Activated CD8-positive, alpha-beta memory T cell treated with anti-CD3 and anti-CD28 coated beads for 4 hours (primary cell): ENCODE measurements at regions not wholly inside any gene's neighbourhood (a gene's known extent, or its start where the extent isn't known, plus 50 kb on each side); places are given as distances from the start of the nearest gene placed in this dataset.
"Not testable (repeated sequence)": the region's sequence is repeated elsewhere in the genome, so short reads cannot be mapped to it uniquely, and the experiment has no call there.

ENCODE experiments used
- DNase-seq, 2 donors: peaks; one replicate each; pipeline ENCODE4 v3.0.0-alpha.2; 2020; ENCODE audit warnings: low read depth in 2 of 2

DNA sequence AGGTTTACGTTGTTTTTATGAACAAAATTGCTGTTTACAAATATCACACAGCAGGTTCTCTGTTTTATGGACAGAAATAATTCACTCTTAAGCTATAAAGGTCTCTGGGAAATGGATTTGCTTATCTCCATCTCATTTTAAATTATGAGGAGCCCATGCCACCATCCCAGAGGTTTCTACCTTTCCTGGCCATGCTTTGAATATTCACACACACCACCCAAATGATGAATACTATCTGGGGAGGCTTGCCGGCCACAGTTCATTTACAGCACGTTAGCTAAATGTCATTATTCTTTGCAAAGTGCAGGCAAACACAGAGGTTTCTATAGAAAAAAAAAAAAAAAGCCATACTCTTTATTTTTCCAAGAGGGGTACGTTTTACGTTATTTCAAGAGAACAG lies 1446.7 kb downstream of the FAM181B start:
- no peak for DNase-seq

DNA sequence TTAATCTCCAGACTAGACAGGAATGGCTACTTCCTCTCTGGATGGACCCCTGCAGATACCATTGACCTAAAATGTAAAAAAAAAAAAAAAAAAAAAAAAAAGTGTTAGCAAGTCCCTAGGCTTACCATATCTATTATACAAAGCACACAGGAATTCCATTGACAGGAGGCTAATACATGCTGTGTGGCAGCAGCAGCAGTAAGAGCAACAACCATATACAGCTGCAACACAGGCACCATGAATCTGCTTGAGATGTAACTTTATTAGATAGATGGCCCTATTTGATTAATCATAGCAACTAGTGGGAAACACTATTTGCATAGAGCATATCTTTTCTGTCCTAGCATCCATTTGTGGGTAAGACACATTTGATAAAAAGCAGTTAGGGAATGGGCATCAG lies 1447.1 kb downstream of the FAM181B start:
- no peak for DNase-seq

GRCh38 chr11:81280228-81280627 lies 1453.4 kb downstream of the FAM181B start:
- not testable (repeated sequence) for DNase-seq

DNA sequence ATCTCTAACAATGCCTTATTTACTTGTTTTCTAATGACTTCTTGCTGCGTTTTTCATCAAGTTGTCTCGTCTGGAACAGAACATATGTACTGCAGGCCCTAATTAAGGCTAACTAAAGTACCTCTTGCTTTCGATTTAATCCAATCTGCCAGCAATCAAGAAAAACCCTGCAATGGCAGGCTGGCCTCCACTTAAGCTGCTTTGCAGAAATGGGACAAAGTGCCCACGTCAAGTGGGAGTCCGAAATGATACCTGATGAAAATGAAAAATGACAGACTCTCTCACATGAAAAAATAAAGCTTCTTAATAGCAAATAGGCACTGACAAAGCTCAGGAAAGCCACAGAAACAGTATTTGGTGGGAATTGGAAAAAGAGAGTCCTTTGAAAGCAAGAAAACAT lies 1454.7 kb downstream of the FAM181B start:
- no peak for DNase-seq

DNA sequence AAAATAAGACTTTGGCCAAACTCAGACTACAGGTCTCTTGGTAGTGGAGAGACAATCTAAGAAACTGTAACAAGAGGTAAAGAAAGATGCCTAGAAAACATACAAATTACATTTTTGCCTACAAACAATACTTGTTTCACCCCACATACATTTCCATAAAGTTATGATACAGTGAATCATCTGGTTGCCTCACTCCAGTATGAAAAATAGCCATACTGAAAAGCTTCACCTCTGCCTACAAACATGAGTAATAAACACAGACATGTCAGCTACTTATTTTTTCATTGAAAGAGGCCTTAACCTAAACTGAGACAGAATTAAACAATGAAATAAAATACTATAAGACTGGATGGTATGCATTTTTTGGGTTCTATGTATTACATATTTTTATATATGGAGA lies 1463.0 kb downstream of the FAM181B start:
- no peak for DNase-seq

DNA sequence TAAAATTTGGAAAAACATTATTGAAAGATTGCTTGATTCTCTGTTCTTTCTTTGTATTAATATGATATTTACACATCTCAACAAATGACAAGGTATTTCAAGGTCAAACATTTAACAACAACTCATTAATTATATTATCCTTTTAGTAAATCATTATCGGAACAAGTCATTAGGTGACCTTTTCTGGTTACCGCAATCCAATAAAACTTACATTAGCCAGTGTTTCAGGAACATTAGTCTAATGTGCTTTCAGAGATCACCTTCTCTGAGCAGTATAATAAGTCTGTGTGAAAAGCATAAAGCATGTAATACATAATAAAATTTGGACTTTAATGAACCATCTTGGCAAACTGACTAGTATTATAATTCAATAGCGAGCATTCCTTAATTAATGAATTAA lies 1466.4 kb downstream of the FAM181B start:
- DNase-seq = no peak

DNA sequence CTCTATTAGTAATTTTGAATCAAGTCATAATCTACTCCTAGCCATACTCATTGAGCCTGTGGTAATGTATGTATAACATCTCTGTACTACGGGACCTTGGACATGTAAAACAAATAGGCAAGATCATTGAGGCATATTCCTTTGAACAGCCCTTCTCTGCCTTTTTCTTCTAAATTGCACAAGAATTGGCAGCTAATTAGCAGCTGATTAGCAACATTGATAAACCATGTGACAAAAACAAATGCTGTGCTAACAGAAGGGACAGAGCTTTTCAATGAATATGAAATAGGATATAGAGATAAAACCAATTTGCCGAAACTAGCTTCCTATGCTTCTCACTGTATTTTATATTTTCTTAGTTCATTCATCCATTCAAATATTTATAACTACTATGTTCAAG lies 1474.2 kb downstream of the FAM181B start:
- DNase-seq = no peak

GRCh38 chr11:81255895-81256294 lies 1477.8 kb downstream of the FAM181B start:
- no peak for DNase-seq

DNA sequence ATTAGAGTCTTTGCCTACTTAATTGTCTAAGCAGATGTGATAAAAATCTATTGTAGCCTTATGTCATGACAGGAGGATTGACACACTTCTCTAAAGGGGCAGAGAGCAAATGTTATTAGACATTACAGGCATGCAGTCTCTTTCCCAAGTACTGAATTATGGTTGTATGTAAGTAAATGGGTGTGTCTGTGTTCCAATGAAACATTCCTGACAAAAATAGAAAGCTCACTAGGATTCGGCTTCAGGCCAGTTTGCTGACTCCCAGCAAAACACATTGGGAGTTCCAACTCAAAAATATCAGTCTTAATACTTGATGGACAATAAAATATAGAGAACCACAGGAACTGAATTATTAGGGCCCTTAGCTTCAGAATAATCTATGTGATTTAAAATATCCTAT lies 1480.4 kb downstream of the FAM181B start:
- no peak for DNase-seq

DNA sequence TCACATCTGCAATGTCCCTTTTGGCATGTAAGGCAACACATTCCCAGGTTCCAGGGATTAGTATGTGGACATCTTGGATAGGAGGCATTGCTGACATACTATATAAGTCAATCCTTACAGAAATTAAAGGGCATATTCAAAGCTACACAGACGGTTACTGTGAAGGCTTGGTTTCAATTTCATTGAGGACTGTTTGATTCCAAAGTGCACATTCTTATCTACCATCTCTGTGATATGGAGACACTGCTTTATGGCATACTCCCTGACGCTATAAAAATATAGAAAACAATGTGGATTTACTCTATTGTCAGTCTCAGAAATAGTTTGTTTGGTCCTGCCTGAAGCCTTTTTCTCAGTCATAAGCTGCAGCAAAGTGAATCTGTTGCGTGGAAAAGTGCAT lies 1486.7 kb downstream of the FAM181B start:
- DNase-seq = no peak

GRCh38 chr11:81245791-81246190 lies 1487.9 kb downstream of the FAM181B start:
- DNase-seq = no peak

- no peak for DNase-seq
Observed at GRCh38 chr11:81241672-81242275, 1491.9 kb downstream of the FAM181B start.

DNA sequence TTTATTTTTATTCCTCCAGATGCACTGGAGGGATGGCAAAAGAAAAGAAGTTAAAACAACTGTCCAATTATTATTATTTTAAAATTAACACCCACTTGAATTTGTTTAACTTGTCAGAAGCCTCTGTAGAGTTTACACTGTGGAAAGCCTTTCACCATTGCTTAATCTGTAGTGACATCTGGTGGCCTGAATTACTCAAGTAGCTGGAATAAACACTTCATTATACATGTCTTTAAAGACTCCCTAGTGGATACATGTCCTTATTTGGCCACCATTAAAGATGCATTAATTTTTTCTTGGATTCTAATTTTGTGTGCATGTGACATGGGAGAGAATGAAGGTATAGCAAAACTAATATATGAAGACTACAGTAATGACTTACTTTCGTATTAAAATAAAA lies 1496.5 kb downstream of the FAM181B start:
- no peak for DNase-seq

GRCh38 chr11:81227409-81227808 lies 1506.3 kb downstream of the FAM181B start:
- not testable (repeated sequence) for DNase-seq

DNA sequence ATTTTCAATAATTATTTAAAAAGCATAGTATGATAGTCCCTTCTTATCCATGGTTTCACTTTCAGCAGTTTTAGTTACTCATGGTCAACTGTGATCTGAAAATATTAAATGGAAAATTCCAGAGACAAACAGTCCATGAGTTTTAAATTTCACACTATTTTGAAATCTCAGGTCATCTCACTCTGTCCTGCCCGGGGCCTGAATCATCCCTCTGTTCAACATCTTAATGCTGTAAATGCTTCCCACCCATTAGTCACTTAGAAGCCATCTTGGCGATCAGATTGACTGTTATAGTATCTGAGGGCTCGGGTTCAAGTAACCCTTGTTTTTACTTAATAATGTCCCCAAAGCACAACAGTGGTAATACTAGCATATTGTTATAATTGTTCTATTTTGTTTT lies 1509.3 kb downstream of the FAM181B start:
- DNase-seq = no peak

GRCh38 chr11:81222491-81222890 lies 1511.2 kb downstream of the FAM181B start:
- DNase-seq = no peak

- DNase-seq = no peak
Observed at GRCh38 chr11:81220146-81220895, 1513.3 kb downstream of the FAM181B start.

GRCh38 chr11:81219661-81220060 lies 1514.0 kb downstream of the FAM181B start:
- DNase-seq = no peak

- DNase-seq = no peak
Observed at GRCh38 chr11:81218440-81218839, 1515.2 kb downstream of the FAM181B start.

DNA sequence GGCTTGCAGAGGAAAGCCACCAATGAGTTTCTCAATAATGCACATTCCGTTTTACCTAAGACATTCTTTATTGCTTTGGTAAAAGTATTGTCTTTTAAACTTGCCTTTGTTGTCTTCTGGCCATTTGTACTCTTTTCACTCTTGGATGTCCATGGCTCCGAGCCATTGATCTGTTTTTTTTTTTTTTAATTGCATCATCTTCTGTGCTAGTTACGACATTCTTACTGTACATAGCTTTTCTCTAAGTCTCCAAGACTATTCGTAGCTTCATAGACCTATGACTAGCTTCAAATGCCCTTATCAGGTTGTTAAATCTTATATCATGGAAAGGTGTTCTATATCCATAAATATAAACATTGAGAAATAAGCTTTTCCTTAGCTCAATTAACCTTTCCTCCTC lies 1522.6 kb downstream of the FAM181B start:
- no peak for DNase-seq

DNA sequence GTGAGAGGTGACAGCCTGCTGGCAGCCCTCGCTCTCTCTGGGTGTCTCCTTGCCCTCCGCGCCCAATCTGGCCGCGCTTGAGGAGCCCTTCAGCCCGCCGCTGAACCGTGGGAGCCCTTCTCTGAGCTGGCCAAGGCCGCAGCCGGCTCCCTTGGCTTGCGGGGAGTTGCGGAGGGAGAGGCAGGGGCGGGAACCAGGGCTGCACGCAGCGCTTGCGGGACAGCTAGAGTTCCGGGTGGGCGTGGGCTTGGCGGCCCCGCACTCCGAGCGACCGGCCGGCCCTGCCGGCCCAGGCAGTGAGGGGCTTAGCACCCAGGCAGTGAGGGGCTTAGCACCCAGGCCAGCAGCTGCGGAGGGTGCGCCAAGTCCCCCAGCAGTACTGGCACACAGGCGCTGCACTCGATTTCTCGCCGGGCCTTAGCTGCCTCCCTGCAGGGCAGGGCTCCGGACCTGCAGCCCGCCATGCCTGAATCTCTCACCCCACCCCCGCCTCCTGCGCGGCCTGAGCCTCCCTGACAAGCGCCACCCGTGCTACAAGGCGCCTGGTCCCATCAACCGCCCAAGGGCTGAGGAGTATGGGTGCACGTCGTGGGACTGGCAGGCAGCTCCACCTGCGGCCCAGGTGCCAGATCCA lies 1526.1 kb downstream of the FAM181B start:
- no peak for DNase-seq

GRCh38 chr11:81203876-81204275 lies 1529.8 kb downstream of the FAM181B start:
- no peak for DNase-seq

DNA sequence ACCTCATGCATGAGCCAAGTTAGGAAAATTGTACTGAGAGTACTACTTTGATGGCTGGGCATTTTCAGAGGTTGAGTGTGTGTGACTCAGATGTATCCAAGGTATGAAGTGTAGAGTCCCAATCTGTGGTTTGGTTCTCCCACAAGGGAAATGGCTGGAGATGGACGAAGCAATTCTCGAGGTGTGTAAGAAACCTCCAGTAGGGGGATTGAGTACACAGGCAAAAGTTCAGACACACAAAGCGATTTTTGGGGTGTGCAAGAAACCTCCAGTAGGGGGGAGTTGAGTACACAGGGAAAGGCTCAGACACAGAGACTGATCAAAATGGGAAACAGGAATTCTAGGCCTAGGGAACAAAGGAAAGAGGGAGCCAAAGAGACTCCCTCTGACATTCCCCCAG lies 1536.3 kb downstream of the FAM181B start:
- no peak for DNase-seq
